ENCODE measurements at regions not wholly inside any gene's neighbourhood (a gene's known extent, or its start where the extent isn't known, plus 50 kb on each side); places are given as distances from the start of the nearest gene placed in this dataset.
"Not testable (repeated sequence)": the region's sequence is repeated elsewhere in the genome, so short reads cannot be mapped to it uniquely, and the experiment has no call there.

DNA sequence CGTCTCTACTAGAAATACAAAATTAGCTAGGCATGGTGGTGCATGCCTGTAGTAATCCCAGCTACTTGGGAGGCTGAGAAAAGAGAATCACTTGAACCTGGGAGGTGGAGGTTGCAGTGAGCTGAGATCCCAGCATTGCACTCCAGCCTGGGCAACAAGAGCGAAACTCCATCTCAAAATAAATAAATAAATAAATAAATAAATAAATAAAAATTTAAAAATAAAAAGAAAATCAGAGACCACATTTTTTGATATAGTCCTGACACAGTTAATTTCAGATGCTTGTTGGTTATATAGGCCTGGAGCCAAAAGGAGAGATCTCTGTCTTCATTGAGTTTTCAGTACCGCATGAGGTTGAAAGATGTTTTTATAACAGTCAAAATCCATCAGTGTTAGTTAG is 388.3 kb downstream of the PRELID2 start:
- DNase-seq: not testable (repeated sequence)

GRCh38 chr5:145446412-145446811 is 388.7 kb downstream of the PRELID2 start:
- DNase-seq: peak; percentile 43

GRCh38 chr5:145445027-145445426 is 390.1 kb downstream of the PRELID2 start:
- DNase-seq: no peak

GRCh38 chr5:145443964-145444363 is 391.2 kb downstream of the PRELID2 start:
- no peak for DNase-seq

- no peak for DNase-seq
These were observed 391.8 kb downstream of the PRELID2 start for GRCh38 chr5:145443366-145443765.

- not testable (repeated sequence) for DNase-seq
These were observed 392.5 kb downstream of the PRELID2 start for GRCh38 chr5:145442661-145443060.

DNA sequence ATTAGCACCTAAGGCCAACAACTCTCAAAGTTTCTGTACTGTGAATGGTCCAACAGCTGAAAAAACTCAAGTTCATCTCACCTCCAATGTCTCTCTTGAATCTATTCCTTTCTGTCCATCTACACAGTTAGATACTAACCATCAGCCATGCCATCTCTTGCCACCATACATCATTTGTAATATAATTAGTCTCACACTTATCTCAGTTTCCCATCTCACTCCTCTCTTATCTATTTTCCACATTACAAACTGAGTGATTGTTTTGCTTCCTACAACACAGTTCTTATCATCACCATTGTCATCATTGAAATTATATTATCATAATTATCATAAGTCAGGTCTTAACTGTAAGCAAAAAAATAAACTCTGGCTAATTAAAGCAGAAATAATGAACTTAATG is 393.9 kb downstream of the PRELID2 start:
- no peak for DNase-seq

DNA sequence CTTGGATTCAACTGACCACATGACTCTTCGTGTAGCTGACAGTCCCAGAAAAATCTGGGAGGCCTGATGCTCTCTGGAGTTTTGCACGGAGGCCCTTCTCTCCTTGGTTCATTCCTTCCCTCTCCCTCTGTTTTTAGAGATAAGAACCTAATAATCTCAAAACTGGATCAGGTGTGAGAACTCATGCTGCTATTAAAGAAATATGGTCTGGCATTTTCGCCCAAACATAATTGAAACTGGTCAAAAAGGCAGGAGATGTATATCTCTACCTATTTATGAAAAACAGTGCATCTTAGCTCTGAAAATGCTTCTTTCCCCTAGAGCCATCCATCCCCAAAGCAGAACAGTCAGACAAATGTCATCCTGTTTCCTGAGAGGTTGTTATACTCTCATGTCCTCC is 397.5 kb downstream of the PRELID2 start:
- no peak for DNase-seq

- DNase-seq: no peak
These were observed 402.1 kb downstream of the PRELID2 start for GRCh38 chr5:145433077-145433476.

GRCh38 chr5:145429170-145429569 is 406.0 kb downstream of the PRELID2 start:
- no peak for DNase-seq

- DNase-seq: no peak
These were observed 427.1 kb downstream of the PRELID2 start for GRCh38 chr5:145408048-145408341.

GRCh38 chr5:145407300-145408047 is 427.7 kb downstream of the PRELID2 start:
- DNase-seq: no peak

DNA sequence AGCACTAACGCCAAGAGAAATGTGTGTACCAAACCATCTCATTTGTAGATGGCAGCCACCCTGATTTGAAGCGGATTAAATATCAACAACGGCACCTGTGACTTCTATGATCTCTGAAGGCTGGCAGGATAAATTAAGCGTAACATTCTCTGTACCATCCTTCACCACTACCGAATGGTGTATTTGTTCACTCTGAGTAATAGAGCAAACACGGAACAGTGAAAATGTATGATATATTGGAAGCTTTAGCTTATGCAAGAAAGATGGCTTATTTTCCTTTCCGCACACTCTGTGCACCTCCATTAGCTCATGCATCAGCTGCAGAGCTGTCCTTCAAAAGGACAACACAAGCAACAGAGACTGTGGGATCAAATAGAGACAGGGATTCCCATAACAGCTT is 431.1 kb downstream of the PRELID2 start:
- DNase-seq: no peak

GRCh38 chr5:145396888-145397287 is 438.3 kb downstream of the PRELID2 start:
- DNase-seq: no peak

DNA sequence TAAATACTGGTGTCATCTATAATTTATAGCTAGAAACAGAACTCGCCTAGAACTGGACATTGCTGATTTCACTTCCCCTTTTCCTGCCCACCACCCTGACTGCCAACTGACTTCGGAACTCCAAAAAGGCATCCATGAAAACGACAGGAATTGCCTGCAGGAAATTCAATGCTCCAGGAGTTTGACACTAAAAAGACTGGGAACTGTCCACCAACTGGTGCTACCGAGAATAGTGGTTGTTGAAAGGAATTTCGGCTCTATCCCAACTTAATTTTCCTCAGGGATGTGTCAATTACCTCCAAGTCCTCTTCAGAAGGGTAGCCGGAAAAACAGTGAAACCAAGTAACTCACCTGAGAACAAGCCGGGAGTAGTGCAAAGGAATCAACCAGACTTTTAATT is 440.0 kb downstream of the PRELID2 start:
- DNase-seq: not testable (repeated sequence)

DNA sequence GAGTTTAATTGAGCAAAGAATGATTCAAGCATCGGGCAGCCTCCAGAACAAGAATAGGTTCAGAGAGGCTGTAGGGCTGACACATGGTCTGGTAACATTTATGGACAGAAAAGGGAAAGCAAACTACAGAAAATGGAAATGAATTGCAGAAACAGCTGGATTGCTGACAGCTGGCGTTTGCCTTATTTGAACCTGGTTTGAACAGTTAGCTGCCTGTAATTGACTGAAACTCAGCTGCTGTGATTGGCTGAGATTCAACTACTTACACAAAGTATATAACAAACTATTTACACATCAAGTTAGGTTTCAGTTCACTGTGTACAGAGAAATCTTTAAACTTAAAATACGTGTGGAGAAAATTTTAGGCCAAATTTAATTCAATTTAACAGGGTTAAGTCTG is 441.7 kb downstream of the PRELID2 start:
- no peak for DNase-seq

DNA sequence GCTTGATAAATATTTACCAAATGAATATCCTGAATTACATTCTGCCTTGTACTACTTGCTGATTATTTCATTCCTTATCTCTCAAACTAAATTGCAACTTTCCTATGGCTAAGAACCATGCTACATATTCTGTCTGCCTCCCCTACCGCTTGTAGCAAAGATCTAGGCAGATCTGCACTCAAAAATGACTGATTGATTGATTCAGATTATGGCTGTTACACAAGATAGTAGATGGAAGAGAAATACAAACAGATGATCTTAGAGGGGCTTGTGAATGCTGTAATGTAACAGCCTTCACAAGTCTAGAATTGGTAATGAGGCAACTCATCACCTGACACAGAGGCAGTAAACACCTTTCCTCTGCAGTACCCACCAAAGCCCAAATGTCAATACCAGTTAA is 446.1 kb downstream of the PRELID2 start:
- no peak for DNase-seq

DNA sequence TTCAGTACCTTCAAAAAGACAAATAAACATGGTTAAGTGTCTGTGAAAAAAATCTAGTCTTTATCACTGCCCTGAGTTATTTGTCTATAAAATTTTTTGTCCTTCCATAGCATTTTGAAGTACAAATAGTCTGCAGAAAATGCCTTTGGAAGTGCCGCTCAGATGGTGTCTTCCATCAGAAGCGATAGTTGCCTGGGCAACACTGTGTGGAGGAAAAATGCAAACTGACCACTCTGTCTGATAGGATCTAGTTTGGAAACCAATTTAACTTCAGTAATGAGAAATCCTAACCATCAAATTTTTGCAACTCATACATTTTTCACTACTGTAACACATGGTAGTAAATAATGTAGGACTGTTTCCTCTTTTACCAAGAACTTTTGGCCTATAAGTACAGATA is 449.9 kb downstream of the PRELID2 start:
- DNase-seq: no peak

DNA sequence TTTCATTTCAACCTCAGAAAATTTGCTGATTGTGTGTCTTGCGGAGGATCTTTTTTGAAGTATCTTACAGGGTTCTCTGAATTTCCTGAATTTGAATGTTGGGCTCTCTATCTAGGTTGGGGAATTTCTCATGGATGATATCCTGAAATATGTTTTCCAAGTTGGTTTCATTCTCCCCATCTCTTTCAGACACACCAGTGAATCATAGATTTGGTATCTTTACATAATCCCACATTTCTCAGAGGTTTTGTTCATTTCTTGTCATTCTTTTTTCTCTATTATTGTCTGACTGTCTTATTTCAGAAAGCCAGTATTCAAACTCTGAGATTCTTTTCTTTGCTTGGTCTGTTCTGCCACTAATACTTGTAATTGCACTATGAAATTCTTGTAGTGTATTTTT is 456.9 kb downstream of the PRELID2 start:
- DNase-seq: no peak

DNA sequence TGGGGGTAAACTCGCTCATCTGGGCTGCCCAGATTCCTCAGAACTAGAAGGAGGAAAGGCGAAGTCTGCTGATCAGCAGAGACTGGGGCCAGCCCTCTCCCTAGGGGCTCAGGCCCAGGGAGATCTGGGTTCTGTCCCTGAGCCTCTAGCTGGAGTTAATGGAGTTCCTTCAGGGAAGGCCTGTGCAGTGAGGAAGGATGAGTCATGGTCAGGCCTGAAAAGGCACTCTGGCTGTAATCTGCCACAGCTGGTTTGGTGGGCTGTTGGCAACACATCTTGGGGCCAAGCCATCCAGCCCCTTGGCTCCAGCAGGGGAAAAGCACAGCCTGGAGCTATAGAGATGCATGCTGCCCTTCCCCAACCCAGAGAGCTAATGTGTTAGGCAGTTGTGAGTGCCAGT is 459.6 kb downstream of the PRELID2 start:
- no peak for DNase-seq

- DNase-seq: no peak
These were observed 469.7 kb downstream of the PRELID2 start for GRCh38 chr5:145365464-145365863.

DNA sequence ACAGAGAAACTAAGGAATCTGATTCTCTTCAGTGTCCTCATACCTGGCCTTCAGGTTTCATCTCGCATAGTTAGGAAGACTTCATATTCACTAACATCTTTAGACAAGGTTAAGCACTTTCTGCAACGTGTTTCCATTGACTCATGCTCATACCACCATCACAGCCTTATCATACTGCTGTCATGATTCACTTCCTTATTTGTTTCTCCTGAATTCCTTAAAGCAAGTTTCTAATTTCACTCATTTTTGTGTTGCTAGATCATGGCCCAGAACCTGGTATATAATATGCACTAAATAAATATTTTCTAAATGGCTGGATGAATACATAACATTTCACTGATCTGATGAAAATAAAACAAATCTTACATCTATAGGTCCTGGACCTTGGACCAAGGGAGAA is 472.9 kb downstream of the PRELID2 start:
- no peak for DNase-seq

DNA sequence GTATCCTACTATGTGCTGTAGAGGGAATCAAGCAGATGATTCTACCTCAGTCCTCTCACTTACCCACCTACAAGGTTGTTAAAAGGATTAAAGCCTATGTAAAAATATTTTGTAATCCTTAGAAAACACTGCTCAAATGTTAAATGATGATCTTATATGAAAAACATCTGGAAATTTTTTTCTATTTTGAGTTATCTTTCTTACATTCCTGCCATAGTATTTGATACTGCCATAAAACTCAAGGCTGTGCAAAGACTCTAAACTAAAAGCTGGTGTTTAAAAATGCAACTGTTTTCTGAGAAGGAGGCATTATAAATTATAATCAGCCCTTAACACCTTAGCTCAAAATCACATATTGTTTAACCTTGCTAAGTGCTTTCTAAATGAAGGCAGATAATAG is 474.2 kb downstream of the PRELID2 start:
- no peak for DNase-seq

DNA sequence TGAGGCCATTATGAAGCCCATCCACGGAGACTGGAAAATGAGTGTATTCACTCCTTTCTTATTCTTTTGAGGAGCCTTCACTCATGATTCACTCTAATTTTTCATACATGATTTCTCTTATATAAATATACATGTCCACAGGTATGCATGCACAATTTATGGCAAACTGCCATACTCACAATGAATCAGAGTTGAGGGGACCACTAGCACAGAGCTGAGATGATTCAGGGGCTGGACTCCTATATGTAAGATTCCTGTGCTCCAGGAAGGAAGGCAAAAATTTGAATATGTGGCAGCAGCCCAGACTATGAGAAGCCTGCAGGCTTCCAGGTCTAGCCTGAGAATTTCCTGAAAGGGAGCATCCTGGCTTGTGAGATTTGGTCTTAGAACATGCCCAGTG is 484.6 kb downstream of the PRELID2 start:
- no peak for DNase-seq

DNA sequence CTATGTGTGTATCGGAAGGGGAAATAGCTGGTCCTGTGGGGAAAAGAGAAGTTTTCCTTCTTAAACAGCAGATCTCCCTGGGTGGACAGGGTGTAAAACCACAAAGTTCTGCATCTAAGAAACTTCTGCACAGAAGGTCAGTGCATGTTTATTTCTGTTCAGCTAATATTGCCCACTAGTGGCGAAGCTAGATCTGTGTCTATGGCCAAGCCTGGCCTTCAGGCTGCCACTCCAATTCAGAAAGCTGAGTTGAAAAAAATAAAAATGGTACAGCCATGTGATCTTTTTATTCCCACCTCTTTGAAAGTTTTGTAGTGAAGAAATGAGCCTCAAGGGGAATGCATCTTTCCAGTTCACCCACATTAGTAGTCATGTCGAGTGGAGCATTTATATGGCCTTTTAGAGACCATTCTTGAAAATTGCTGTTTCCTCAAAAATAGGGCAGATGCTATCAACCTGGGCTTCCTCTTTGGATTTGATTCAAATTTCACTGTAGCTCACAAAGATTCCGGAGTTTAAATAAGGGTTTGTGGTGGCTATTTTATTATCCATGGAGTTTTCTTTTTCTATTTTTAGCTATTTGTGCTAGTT is 488.0 kb downstream of the PRELID2 start:
- peak; percentile 44 for DNase-seq

Data from NCI-H82 (cell line).